OCI-LY1 (cell line): ENCODE measurements at regions not wholly inside any gene's neighbourhood (a gene's known extent, or its start where the extent isn't known, plus 50 kb on each side); places are given as distances from the start of the nearest gene placed in this dataset.

Source experiments
- H2AFZ ChIP-seq: fragments of 200-600 bp; sonication (generic), shearing (Covaris generic); 2 replicates; pipeline ENCODE4 v1.6.0; 2014; ENCODE audit warnings: antibody characterized with exemption, mild to moderate bottlenecking, low read length
- H3F3A ChIP-seq: fragments of 200-600 bp; sonication (generic), shearing (Covaris generic); 2 replicates; pipeline ENCODE4 v1.6.0; 2014; ENCODE audit warnings: mild to moderate bottlenecking, antibody characterized with exemption, low read length, moderate library complexity; ENCODE audit not compliant: insufficient read depth
- H3K27ac ChIP-seq: fragments of 200-600 bp; sonication (generic); 2 replicates; pipeline ENCODE4 v1.5.1; 2014; ENCODE audit warnings: low read length, mixed run types, mild to moderate bottlenecking, low read depth; ENCODE audit not compliant: poor library complexity, severe bottlenecking
- H3K27me3 ChIP-seq: fragments of 200-600 bp; sonication (generic); 2 replicates; pipeline ENCODE4 v1.6.0; 2014; ENCODE audit warnings: antibody characterized with exemption, mild to moderate bottlenecking, low read length, moderate library complexity; ENCODE audit not compliant: insufficient read depth
- H3K36me3 ChIP-seq: fragments of 200-600 bp; sonication (generic); 2 replicates; pipeline ENCODE4 v1.6.1; 2014; ENCODE audit warnings: mild to moderate bottlenecking, antibody characterized with exemption, low read length, moderate library complexity, mixed read lengths; ENCODE audit not compliant: insufficient read depth
- H3K4me1 ChIP-seq: fragments of 200-600 bp; sonication (generic); 2 replicates; pipeline ENCODE4 v1.5.1; 2014; ENCODE audit warnings: mild to moderate bottlenecking, low read length, moderate library complexity; ENCODE audit not compliant: insufficient read depth, severe bottlenecking
- H3K4me2 ChIP-seq: fragments of 200-600 bp; sonication (generic), shearing (Covaris generic); 2 replicates; pipeline ENCODE4 v1.6.1; 2014; ENCODE audit warnings: low read length
- H3K4me3 ChIP-seq: fragments of 200-600 bp; sonication (generic); 2 replicates; pipeline ENCODE4 v1.5.1; 2014; ENCODE audit warnings: low read length, low read depth, mild to moderate bottlenecking, mixed read lengths; ENCODE audit not compliant: poor library complexity, severe bottlenecking
- H3K79me2 ChIP-seq: fragments of 200-600 bp; shearing (Covaris generic); 2 replicates; pipeline ENCODE4 v1.6.1; 2016; ENCODE audit warnings: mixed run types, low read length, mixed read lengths; ENCODE audit not compliant: insufficient read depth
- H3K9ac ChIP-seq: fragments of 200-600 bp; sonication (generic), shearing (Covaris generic); 2 replicates; pipeline ENCODE4 v1.6.1; 2014; ENCODE audit warnings: mild to moderate bottlenecking, low read length, mixed read lengths
- H3K9me2 ChIP-seq: fragments of 200-600 bp; sonication (generic), shearing (Covaris generic); 2 replicates; pipeline ENCODE4 v1.6.1; 2014; ENCODE audit warnings: low read depth, mild to moderate bottlenecking, low read length, mixed read lengths
- H3K9me3 ChIP-seq: fragments of 200-600 bp; shearing (Covaris generic); 2 replicates; pipeline ENCODE4 v1.6.1; 2014; ENCODE audit warnings: low read length, mixed read lengths
- H4K20me1 ChIP-seq: fragments of 200-600 bp; sonication (generic), shearing (Covaris generic); 2 replicates; pipeline ENCODE4 v1.6.0; 2016; ENCODE audit warnings: mild to moderate bottlenecking, low read length; ENCODE audit not compliant: insufficient read depth
- CTCF ChIP-seq: fragments of 200-600 bp; sonication (generic), shearing (Covaris generic); IDR thresholded peaks from 2 replicates; pipeline ENCODE4 v1.5.1; 2017; ENCODE audit warnings: mild to moderate bottlenecking, antibody characterized with exemption, low read length, moderate library complexity, mixed read lengths
- EZH2 ChIP-seq: fragments of 200-600 bp; sonication (generic), shearing (Covaris generic); IDR thresholded peaks from 2 replicates; pipeline ENCODE4 v1.8.0; 2017; ENCODE audit warnings: borderline replicate concordance, mixed run types, mild to moderate bottlenecking, antibody characterized with exemption, low read length, moderate library complexity, mixed read lengths

- Histone ChIP-seq H3K4me2 (no peak overlapping the region), H3K27ac (no peak overlapping the region), H4K20me1 (no peaks in the 10 kb centered on the region), H3K9me2 (no peaks in the 10 kb centered on the region), H3K36me3 (no peaks in the 10 kb centered on the region), H3K4me1 (no peaks in the 10 kb centered on the region), H3F3A (no peaks in the 10 kb centered on the region), H3K9me3 (no peaks in the 10 kb centered on the region), H3K27me3 (no peaks in the 10 kb centered on the region), H3K4me3 (no peak overlapping the region), H2AFZ (no peak overlapping the region), H3K79me2 (no peaks in the 10 kb centered on the region), H3K9ac (no peak overlapping the region)
- TF ChIP-seq EZH2: no peak
- TF ChIP-seq CTCF: no peak
Observed at GRCh38 chr6:165223101-165223500, 86.3 kb downstream of the C6orf118 start.

- H3K27me3 ChIP-seq: no peaks in the 10 kb centered on the region
- no peaks in the 10 kb centered on the region for H3K9me2 ChIP-seq
- no peak overlapping the region for H3K9ac ChIP-seq
- no peak overlapping the region for H3K27ac ChIP-seq
- H3K79me2 ChIP-seq: no peaks in the 10 kb centered on the region
- no peak overlapping the region for H3K4me2 ChIP-seq
- TF ChIP-seq EZH2: no peak
- H3K4me1 ChIP-seq: no peaks in the 10 kb centered on the region
- no peak overlapping the region for H2AFZ ChIP-seq
- H3K4me3 ChIP-seq: no peak overlapping the region
- no peaks in the 10 kb centered on the region for H3F3A ChIP-seq
- H3K36me3 ChIP-seq: no peaks in the 10 kb centered on the region
- H4K20me1 ChIP-seq: no peaks in the 10 kb centered on the region
- H3K9me3 ChIP-seq: no peaks in the 10 kb centered on the region
Observed at GRCh38 chr6:165222315-165223025, 86.9 kb downstream of the C6orf118 start.

- no peaks in the 10 kb centered on the region for H4K20me1 ChIP-seq
- H3K36me3 ChIP-seq: no peaks in the 10 kb centered on the region
- H3K4me1 ChIP-seq: no peaks in the 10 kb centered on the region
- H3K9me2 ChIP-seq: no peaks in the 10 kb centered on the region
- H2AFZ ChIP-seq: no peak overlapping the region
- no peaks in the 10 kb centered on the region for H3F3A ChIP-seq
- H3K9ac ChIP-seq: no peak overlapping the region
- H3K27me3 ChIP-seq: no peaks in the 10 kb centered on the region
- no peak for TF ChIP-seq EZH2
- no peak for TF ChIP-seq CTCF
- no peaks in the 10 kb centered on the region for H3K9me3 ChIP-seq
- no peak overlapping the region for H3K27ac ChIP-seq
- H3K79me2 ChIP-seq: no peaks in the 10 kb centered on the region
- H3K4me3 ChIP-seq: no peak overlapping the region
- H3K4me2 ChIP-seq: no peak overlapping the region
Observed at GRCh38 chr6:165220045-165220444, 89.4 kb downstream of the C6orf118 start.

- Histone ChIP-seq H3K4me2 (no peak overlapping the region), H3K9me3 (no peaks in the 10 kb centered on the region), H3K4me3 (no peak overlapping the region), H3K27me3 (no peaks in the 10 kb centered on the region), H3F3A (no peaks in the 10 kb centered on the region), H3K4me1 (no peaks in the 10 kb centered on the region), H3K79me2 (no peaks in the 10 kb centered on the region), H2AFZ (no peak overlapping the region), H4K20me1 (no peaks in the 10 kb centered on the region), H3K36me3 (no peaks in the 10 kb centered on the region), H3K9me2 (no peaks in the 10 kb centered on the region), H3K9ac (no peak overlapping the region), H3K27ac (no peak overlapping the region)
- no peak for TF ChIP-seq EZH2
- no peak for TF ChIP-seq CTCF
Observed at GRCh38 chr6:165219629-165220028, 89.8 kb downstream of the C6orf118 start.
